RWPE1 (cell line): ENCODE measurements at regions not wholly inside any gene's neighbourhood (a gene's known extent, or its start where the extent isn't known, plus 50 kb on each side); places are given as distances from the start of the nearest gene placed in this dataset.
"Not testable (repeated sequence)": the region's sequence is repeated elsewhere in the genome, so short reads cannot be mapped to it uniquely, and the experiment has no call there.

Source experiments
- CTCF ChIA-PET: fragments of 350-600 bp; sonication (Branson Sonifier 250); formaldehyde crosslinking; extraction: SDS; loops from one replicate; lab custom pipeline; 2021; lab: Yijun Ruan, JAX
- POLR2A ChIA-PET: fragments of 400-600 bp; formaldehyde crosslinking; extraction: SDS; loops from one replicate; lab custom pipeline; 2020; ENCODE audit warnings: antibody characterized with exemption; ENCODE audit not compliant: low non-redundant PET; lab: Yijun Ruan, JAX
- DNase-seq: peaks from one replicate; pipeline ENCODE4 v3.0.0; 2012; ENCODE audit warnings: low spot score
- H3K27ac ChIP-seq: fragments of 450-650 bp; 2 replicates; pipeline ENCODE4 v1.5.1; 2017
- CTCF ChIP-seq: fragments of 450-650 bp; conservative IDR thresholded peaks from 2 replicates; pipeline ENCODE4 v1.5.1; 2017; ENCODE audit warnings: low read depth, mild to moderate bottlenecking

GRCh38 chr7:97307521-97308108, 190.1 kb downstream of the SDHAF3 start:
- CTCF ChIA-PET = no interaction called here
- DNase-seq = no peak
- no peak for TF ChIP-seq CTCF

GRCh38 chr7:97313900-97314299, 196.4 kb downstream of the SDHAF3 start:
- TF ChIP-seq CTCF = no peak
- no peak for DNase-seq
- POLR2A ChIA-PET = no interaction called here
- H3K27ac ChIP-seq = no peak overlapping the region
- CTCF ChIA-PET = no interaction called here

More at GRCh38 chr7:97307521-97308108, 190.1 kb downstream of the SDHAF3 start:
- no peak overlapping the region for H3K27ac ChIP-seq
- POLR2A ChIA-PET = no interaction called here

- no peak for DNase-seq
- H3K27ac ChIP-seq = no peak overlapping the region
- TF ChIP-seq CTCF = no peak
- POLR2A ChIA-PET = no interaction called here
- CTCF ChIA-PET = no interaction called here
Observed at GRCh38 chr7:97317575-97317974, 200.1 kb downstream of the SDHAF3 start.

GRCh38 chr7:97329871-97330270, 212.4 kb downstream of the SDHAF3 start:
- CTCF ChIA-PET, DNase-seq, POLR2A ChIA-PET, H3K27ac ChIP-seq: not testable (repeated sequence)

DNA sequence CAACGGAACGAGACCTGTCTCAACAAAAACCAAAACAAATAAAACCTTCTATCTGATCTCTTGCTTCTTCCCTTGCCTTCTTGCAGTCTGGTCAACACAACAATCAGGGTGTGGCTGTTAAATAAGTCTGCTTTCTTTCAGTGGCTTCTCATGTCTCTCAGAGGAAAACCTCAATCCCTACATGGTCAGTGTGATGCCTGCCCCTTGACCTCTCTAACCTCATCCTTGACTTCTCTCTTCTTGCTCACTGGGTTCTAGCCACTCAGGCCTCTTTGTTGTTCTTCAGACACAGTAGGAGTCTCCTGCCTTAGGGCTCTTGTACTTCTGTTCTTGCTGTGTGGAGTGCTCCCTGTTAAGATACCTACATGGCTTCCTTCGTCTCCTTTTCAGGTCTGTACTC, 220.4 kb downstream of the SDHAF3 start:
- no peak for DNase-seq
- ChIA-PET CTCF (no interaction called here), POLR2A (no interaction called here)
- no peak overlapping the region for H3K27ac ChIP-seq
- no peak for TF ChIP-seq CTCF

DNA sequence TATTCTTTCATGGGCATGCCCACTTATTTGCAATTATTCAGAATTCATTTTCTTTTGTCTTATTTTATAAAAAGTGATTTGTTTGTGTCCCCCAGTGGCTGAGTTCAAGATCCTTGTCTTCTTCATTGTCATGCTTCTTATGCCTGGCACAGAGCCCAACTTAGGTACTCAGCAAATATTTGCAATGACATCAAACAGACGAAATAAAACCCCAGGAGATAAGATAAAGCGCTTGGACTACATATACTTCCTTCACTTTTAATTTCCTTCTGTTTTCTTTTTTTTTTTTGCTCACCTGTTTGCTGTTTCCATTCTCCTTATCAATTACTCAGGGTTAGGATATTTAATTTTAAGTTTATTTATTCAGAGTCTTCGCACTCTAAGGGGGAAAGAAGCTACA, 225.0 kb downstream of the SDHAF3 start:
- no peak overlapping the region for H3K27ac ChIP-seq
- ChIA-PET POLR2A (no interaction called here), CTCF (no interaction called here)
- no peak for TF ChIP-seq CTCF
- no peak for DNase-seq

DNA sequence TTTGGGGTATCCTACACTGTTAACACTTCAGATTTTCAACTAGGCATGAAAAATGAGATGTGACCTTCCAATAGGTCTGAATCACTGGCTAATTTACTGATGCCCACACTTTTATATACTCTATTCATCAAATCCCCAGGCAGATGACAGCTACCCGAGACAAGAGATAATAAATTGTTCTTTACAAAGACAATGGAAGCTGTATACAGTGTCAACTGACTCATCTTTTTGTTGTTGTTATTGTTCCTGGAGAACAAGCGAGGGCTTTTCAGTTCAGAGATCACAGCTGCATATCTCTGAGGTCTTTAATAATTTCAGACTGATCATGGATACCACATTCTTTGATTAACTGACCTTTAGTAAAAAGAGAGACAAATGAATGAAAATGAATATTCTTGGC, 228.9 kb downstream of the SDHAF3 start:
- H3K27ac ChIP-seq = no peak overlapping the region
- POLR2A ChIA-PET = no interaction called here
- CTCF ChIA-PET = no interaction called here
- DNase-seq = no peak
- TF ChIP-seq CTCF = no peak
